MM.1S (cell line): ENCODE measurements at regions not wholly inside any gene's neighbourhood (a gene's known extent, or its start where the extent isn't known, plus 50 kb on each side); places are given as distances from the start of the nearest gene placed in this dataset.
"Not testable (repeated sequence)": the region's sequence is repeated elsewhere in the genome, so short reads cannot be mapped to it uniquely, and the experiment has no call there.

Experiments used
- DNase-seq: peaks from one replicate; pipeline ENCODE4 v3.0.0-alpha.2; 2015
- H2AFZ ChIP-seq: fragments of 300-600 bp; sonication (generic); 2 replicates; pipeline ENCODE4 v1.6.0; 2016; ENCODE audit warnings: antibody characterized with exemption, low read length
- H3F3A ChIP-seq: fragments of 300-600 bp; sonication (generic); 2 replicates; pipeline ENCODE4 v1.6.1; 2016; ENCODE audit warnings: mild to moderate bottlenecking, antibody characterized with exemption, low read length, moderate library complexity, mixed read lengths; ENCODE audit not compliant: insufficient read depth
- H3K27ac ChIP-seq: fragments of 300-600 bp; sonication (generic); 2 replicates; pipeline ENCODE4 v1.5.1; 2016; ENCODE audit warnings: mild to moderate bottlenecking, low read length
- H3K27me3 ChIP-seq: fragments of 300-600 bp; sonication (generic); replicated peaks from 2 replicates; pipeline ENCODE4 v1.6.0; 2016; ENCODE audit warnings: low read length; ENCODE audit not compliant: insufficient read depth
- H3K36me3 ChIP-seq: fragments of 300-600 bp; sonication (generic); replicated peaks from 2 replicates; pipeline ENCODE4 v1.6.1; 2016; ENCODE audit warnings: mild to moderate bottlenecking, low read length, mixed read lengths; ENCODE audit not compliant: insufficient read depth
- H3K4me1 ChIP-seq: fragments of 300-600 bp; sonication (generic); 2 replicates; pipeline ENCODE4 v1.6.1; 2016; ENCODE audit warnings: low read length, mixed read lengths
- H3K4me2 ChIP-seq: fragments of 300-600 bp; sonication (generic); 2 replicates; pipeline ENCODE4 v1.6.0; 2016; ENCODE audit warnings: low read depth, low read length
- H3K4me3 ChIP-seq: fragments of 300-600 bp; sonication (generic); 2 replicates; pipeline ENCODE4 v1.5.1; 2016; ENCODE audit warnings: low read length, mixed read lengths
- H3K79me2 ChIP-seq: fragments of 300-600 bp; sonication (generic); 2 replicates; pipeline ENCODE4 v1.6.1; 2016; ENCODE audit warnings: mixed run types, low read length, mixed read lengths
- H3K9ac ChIP-seq: fragments of 300-600 bp; sonication (generic); 2 replicates; pipeline ENCODE4 v1.6.1; 2016; ENCODE audit warnings: low read length, mixed read lengths
- H3K9me2 ChIP-seq: fragments of 300-600 bp; sonication (generic); replicated peaks from 2 replicates; pipeline ENCODE4 v1.6.1; 2016; ENCODE audit warnings: mild to moderate bottlenecking, low read length, mixed read lengths; ENCODE audit not compliant: insufficient read depth
- H3K9me3 ChIP-seq: fragments of 300-600 bp; sonication (generic); replicated peaks from 2 replicates; pipeline ENCODE4 v1.6.1; 2016; ENCODE audit warnings: mild to moderate bottlenecking, low read length, mixed read lengths; ENCODE audit not compliant: insufficient read depth
- H4K20me1 ChIP-seq: fragments of 300-600 bp; sonication (generic); 2 replicates; pipeline ENCODE4 v1.6.1; 2016; ENCODE audit warnings: mild to moderate bottlenecking, low read length, moderate library complexity, mixed read lengths; ENCODE audit not compliant: insufficient read depth
- EZH2 ChIP-seq: fragments of 300-600 bp; sonication (generic); optimal IDR thresholded peaks from 2 replicates; pipeline ENCODE3; 2017; ENCODE audit warnings: low read depth, mild to moderate bottlenecking, antibody characterized with exemption, low read length, mixed read lengths
- EZH2phosphoT487 ChIP-seq: fragments of 300-600 bp; sonication (generic); IDR thresholded peaks from 2 replicates; pipeline ENCODE4 v1.6.1; 2018; ENCODE audit warnings: antibody characterized with exemption, low read length
- TF ChIP-seq, protein P1 (sequence below): fragments of 300-600 bp; sonication (generic); IDR thresholded peaks from 2 replicates; pipeline ENCODE4 v1.5.1; 2016; ENCODE audit warnings: antibody characterized with exemption, low read length, mixed read lengths

GRCh38 chr3:94374439-94375161 lies 311.7 kb downstream of the NSUN3 start:
- Histone ChIP-seq H3K27ac (no peak overlapping the region), H3K9ac (no peak overlapping the region), H3F3A (no peaks in the 10 kb centered on the region), H2AFZ (no peak overlapping the region), H3K9me3 (no peaks in the 10 kb centered on the region), H3K4me2 (no peak overlapping the region), H3K4me3 (no peak overlapping the region), H4K20me1 (no peaks in the 10 kb centered on the region), H3K79me2 (no peaks in the 10 kb centered on the region), H3K36me3 (no peaks in the 10 kb centered on the region), H3K4me1 (no peaks in the 10 kb centered on the region), H3K27me3 (no peaks in the 10 kb centered on the region), H3K9me2 (no peaks in the 10 kb centered on the region)
- TF ChIP-seq EZH2: no peak
- TF ChIP-seq, protein P1, sequence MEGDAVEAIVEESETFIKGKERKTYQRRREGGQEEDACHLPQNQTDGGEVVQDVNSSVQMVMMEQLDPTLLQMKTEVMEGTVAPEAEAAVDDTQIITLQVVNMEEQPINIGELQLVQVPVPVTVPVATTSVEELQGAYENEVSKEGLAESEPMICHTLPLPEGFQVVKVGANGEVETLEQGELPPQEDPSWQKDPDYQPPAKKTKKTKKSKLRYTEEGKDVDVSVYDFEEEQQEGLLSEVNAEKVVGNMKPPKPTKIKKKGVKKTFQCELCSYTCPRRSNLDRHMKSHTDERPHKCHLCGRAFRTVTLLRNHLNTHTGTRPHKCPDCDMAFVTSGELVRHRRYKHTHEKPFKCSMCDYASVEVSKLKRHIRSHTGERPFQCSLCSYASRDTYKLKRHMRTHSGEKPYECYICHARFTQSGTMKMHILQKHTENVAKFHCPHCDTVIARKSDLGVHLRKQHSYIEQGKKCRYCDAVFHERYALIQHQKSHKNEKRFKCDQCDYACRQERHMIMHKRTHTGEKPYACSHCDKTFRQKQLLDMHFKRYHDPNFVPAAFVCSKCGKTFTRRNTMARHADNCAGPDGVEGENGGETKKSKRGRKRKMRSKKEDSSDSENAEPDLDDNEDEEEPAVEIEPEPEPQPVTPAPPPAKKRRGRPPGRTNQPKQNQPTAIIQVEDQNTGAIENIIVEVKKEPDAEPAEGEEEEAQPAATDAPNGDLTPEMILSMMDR: no peak
- no peak for TF ChIP-seq EZH2phosphoT487
- no peak for DNase-seq

DNA sequence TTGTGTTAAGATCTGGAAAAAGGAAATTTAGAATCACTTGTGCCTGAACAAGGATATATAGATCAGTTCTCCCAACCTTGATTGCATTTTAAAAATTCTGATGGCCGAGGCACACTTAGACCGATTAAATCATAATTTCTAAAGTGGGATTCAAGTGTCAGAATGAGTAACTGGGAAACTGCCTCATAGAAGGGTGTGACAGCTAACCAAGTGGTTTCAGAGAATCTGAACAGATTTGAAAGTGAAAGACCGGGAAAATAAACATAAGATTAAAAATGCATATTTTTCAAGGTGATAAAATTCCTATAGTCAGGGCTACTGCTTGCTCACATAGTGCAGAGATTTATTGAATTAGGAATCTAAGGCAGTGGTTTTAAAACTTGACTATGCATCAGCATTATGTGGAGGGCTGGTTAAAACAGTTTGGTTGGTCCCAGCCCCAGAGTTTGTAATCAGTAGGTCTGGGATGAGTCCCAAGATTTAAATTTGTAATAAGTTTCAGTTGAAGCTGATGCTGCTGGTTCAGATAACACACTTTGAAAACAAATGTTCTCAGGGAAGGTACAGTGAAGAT lies 314.3 kb downstream of the NSUN3 start:
- not testable (repeated sequence) for H3K9me3 ChIP-seq, H3K36me3 ChIP-seq, H3K79me2 ChIP-seq, H2AFZ ChIP-seq, H3K27ac ChIP-seq, H3K9me2 ChIP-seq, H3K4me2 ChIP-seq, DNase-seq, H3K4me1 ChIP-seq, H3K4me3 ChIP-seq, H3F3A ChIP-seq, H3K9ac ChIP-seq, H4K20me1 ChIP-seq, H3K27me3 ChIP-seq

GRCh38 chr3:94377863-94378262 lies 315.0 kb downstream of the NSUN3 start:
- not testable (repeated sequence) for H4K20me1 ChIP-seq, H3K4me3 ChIP-seq, H3K27me3 ChIP-seq, H3K9me2 ChIP-seq, H3K27ac ChIP-seq, H3K4me1 ChIP-seq, H3K9me3 ChIP-seq, H3K36me3 ChIP-seq, H3K79me2 ChIP-seq, H3K4me2 ChIP-seq, H3K9ac ChIP-seq, DNase-seq, H2AFZ ChIP-seq, H3F3A ChIP-seq

GRCh38 chr3:94378322-94378721 lies 315.5 kb downstream of the NSUN3 start:
- Histone ChIP-seq H3K4me2 (no peak overlapping the region), H3K27me3 (no peaks in the 10 kb centered on the region), H3K9ac (no peak overlapping the region), H3F3A (no peaks in the 10 kb centered on the region), H3K9me2 (no peaks in the 10 kb centered on the region), H3K4me3 (no peak overlapping the region), H3K4me1 (no peaks in the 10 kb centered on the region), H4K20me1 (no peaks in the 10 kb centered on the region), H3K79me2 (no peaks in the 10 kb centered on the region), H3K9me3 (no peaks in the 10 kb centered on the region), H2AFZ (no peak overlapping the region), H3K27ac (no peak overlapping the region), H3K36me3 (no peaks in the 10 kb centered on the region)
- TF ChIP-seq EZH2phosphoT487 (no peak), EZH2 (no peak)
- TF ChIP-seq, protein P1: no peak
- no peak for DNase-seq
